ENCODE measurements at regions not wholly inside any gene's neighbourhood (a gene's known extent, or its start where the extent isn't known, plus 50 kb on each side); places are given as distances from the start of the nearest gene placed in this dataset.

DNA sequence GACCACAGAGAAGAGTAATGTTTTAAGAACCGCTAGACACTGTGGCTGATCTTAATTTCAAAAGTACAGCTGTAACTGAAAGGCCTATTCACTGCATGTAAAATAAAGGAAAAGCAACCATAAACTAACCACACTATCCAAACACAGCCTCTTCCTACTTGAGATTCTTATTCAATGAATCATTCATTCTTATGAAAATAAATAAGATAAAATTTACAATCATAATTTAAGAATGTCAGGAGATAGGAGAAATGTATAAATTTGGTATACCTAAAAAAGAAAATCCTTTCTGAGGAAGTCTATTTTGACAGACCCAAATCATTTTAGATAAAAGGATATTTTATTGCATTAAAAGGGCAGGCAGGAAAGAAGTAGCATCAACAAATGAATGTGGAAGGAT lies 533.5 kb upstream of the ZNF385D start:
- TF ChIP-seq TAF1 (IDR thresholded peaks at IDR 0.05; ENCODE audit: low read depth, low read length): no peak
- no peak for TF ChIP-seq POLR2A (IDR thresholded peaks at IDR 0.05; ENCODE audit: low read depth, low read length)
- no peak for TF ChIP-seq POLR2AphosphoS5 (IDR thresholded peaks at IDR 0.05; ENCODE audit: low read depth, low read length)
- TF ChIP-seq SPI1 (IDR thresholded peaks at IDR 0.05; ENCODE audit: low read depth, low read length): no peak
- TF ChIP-seq PAX5 (IDR thresholded peaks at IDR 0.05; ENCODE audit: insufficient read depth, low read length, severe bottlenecking): no peak
- no peak for TF ChIP-seq POU2F2 (IDR thresholded peaks at IDR 0.05; ENCODE audit: low read depth, low read length)

Measured in GM12891 (cell line).